ENCODE measurements at regions not wholly inside any gene's neighbourhood (a gene's known extent, or its start where the extent isn't known, plus 50 kb on each side); places are given as distances from the start of the nearest gene placed in this dataset.

DNA sequence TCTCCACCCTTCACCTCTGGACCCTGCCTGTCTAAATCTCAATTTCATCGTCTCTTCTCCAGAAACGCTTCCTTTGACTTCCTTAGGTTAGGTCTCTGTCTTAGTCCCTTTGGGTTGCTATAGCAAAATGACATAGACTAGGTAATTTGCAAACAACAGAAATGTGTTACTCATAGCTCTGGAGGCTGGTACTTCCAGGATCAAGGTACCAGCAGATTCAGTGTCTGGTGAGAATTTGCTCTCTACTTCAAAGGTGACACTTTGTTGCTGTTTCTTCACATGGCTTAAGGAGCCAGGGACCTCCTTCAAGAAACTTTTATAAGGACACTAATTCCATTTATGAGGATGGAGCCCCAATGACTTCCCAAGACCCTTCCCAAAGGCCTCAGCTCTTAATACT lies 145.1 kb upstream of the IMPG1 start:
- Histone ChIP-seq H4K8ac (ENCODE audit: extremely low read depth, insufficient read depth, low read length) (no peak overlapping the region), H2BK20ac (ENCODE audit: low read length) (no peak overlapping the region), H2AFZ (ENCODE audit: low read length) (no peak overlapping the region), H3K4ac (replicated peaks; ENCODE audit: insufficient read length, low read depth, low read length) (no peak overlapping the region), H3K18ac (ENCODE audit: extremely low read depth, low read length) (no peak overlapping the region), H3K9ac (replicated peaks in 1 of 4; ENCODE audit: extremely low read depth in 1 of 4, low read depth in 3 of 4, low read length in 3 of 4) (no peak overlapping the region), H3K4me2 (ENCODE audit: insufficient read depth in 1 of 2, low read depth in 2 of 2, low read length in 2 of 2) (no peak overlapping the region), H3K27ac (ENCODE audit: low read depth, low read length) (no peak overlapping the region), H2BK5ac (ENCODE audit: low read depth, low read length) (no peak overlapping the region), H3K23ac (ENCODE audit: insufficient read length) (no peak overlapping the region), H3K27me3 (replicated peaks in 1 of 4; ENCODE audit: control insufficient read depth in 3 of 4, extremely low read depth in 1 of 4, insufficient read depth in 3 of 4, low read length in 3 of 4) (no peaks in the 10 kb centered on the region), H3K79me2 (ENCODE audit: control insufficient read depth in 1 of 2, insufficient read depth in 2 of 2, low read length in 2 of 2) (no peaks in the 10 kb centered on the region), H3K4me1 (replicated peaks in 1 of 4; ENCODE audit: control insufficient read depth in 3 of 4, insufficient read depth in 4 of 4, low read length in 3 of 4) (no peaks in the 10 kb centered on the region), H3K9me3 (ENCODE audit: insufficient read depth in 2 of 2, low read depth in 1 of 2, low read length in 1 of 2) (no peaks in the 10 kb centered on the region), H2BK15ac (ENCODE audit: low read length) (no peak overlapping the region), H3K56ac (replicated peaks; ENCODE audit: insufficient read length, low read depth, low read length) (no peak overlapping the region), H3K79me1 (ENCODE audit: low read depth, low read length) (no peaks in the 10 kb centered on the region), H4K91ac (replicated peaks; ENCODE audit: insufficient read length, low read length) (no peak overlapping the region), H2BK12ac (ENCODE audit: low read depth, low read length) (no peak overlapping the region), H3K36me3 (ENCODE audit: control insufficient read depth in 2 of 4, insufficient read depth in 4 of 4, low read length in 3 of 4) (no peaks in the 10 kb centered on the region), H3K4me3 (ENCODE audit: extremely low read depth in 1 of 4, insufficient read depth in 2 of 4, low read depth in 3 of 4, low read length in 4 of 4) (no peak overlapping the region), H2BK120ac (replicated peaks; ENCODE audit: low read depth, low read length) (no peak overlapping the region), H3K23me2 (ENCODE audit: low read depth, low read length) (no peaks in the 10 kb centered on the region), H2AK5ac (ENCODE audit: low read depth, low read length) (no peak overlapping the region), H3K14ac (ENCODE audit: insufficient read length) (no peak overlapping the region), H4K5ac (ENCODE audit: insufficient read length, low read depth, low read length) (no peak overlapping the region), H4K20me1 (replicated peaks in 1 of 2; ENCODE audit: control insufficient read depth in 1 of 2, insufficient read depth in 2 of 2, low read length in 2 of 2) (no peaks in the 10 kb centered on the region)
- ChIA-PET CTCF (ENCODE audit: partially characterized antibody) (interaction anchor here (0.5 kb wide), 1 partner anchor 103 kb away, joined by 3 read pairs; no protein-coding TSS in a partner anchor), POLR2A (ENCODE audit: partially characterized antibody) (no interaction called here)
- no peak for FAIRE-seq
- DNase-seq (ENCODE audit: low read depth in 1 of 2, low spot score in 2 of 2) = no peak
- 95% methylated on average over 2 of the region's 2 CpGs; no CpG with 5 or more reads in 1 of the 2 experiments for WGBS, 2 experiments (ENCODE audit: extremely low coverage in 1 of 2, insufficient coverage in 1 of 2, insufficient read length in 1 of 2, insufficient replicate concordance in 2 of 2, low coverage in 1 of 2, low lambda C conversion rate in 2 of 2, missing lambda C conversion rate in 1 of 2)
- TF ChIP-seq RAD21 (IDR thresholded peaks at IDR 0.05 in 1 of 2, conservative IDR thresholded peaks at IDR 0.05 in 1 of 2; ENCODE audit: low read depth in 2 of 2, low read length in 2 of 2) = no peak
- TF ChIP-seq CTBP2 (IDR thresholded peaks at IDR 0.05; ENCODE audit: borderline replicate concordance, insufficient read depth, insufficient read length, low read length) = no peak
- no peak for TF ChIP-seq BACH1 (IDR thresholded peaks at IDR 0.05; ENCODE audit: low read length)
- no peak for TF ChIP-seq EZH2 (IDR thresholded peaks at IDR 0.05; ENCODE audit: low read depth, low read length, severe bottlenecking)
- TF ChIP-seq NANOG (IDR thresholded peaks at IDR 0.05; ENCODE audit: insufficient read depth, low read depth, low read length, poor library complexity, severe bottlenecking) = no peak
- TF ChIP-seq, protein P1, sequence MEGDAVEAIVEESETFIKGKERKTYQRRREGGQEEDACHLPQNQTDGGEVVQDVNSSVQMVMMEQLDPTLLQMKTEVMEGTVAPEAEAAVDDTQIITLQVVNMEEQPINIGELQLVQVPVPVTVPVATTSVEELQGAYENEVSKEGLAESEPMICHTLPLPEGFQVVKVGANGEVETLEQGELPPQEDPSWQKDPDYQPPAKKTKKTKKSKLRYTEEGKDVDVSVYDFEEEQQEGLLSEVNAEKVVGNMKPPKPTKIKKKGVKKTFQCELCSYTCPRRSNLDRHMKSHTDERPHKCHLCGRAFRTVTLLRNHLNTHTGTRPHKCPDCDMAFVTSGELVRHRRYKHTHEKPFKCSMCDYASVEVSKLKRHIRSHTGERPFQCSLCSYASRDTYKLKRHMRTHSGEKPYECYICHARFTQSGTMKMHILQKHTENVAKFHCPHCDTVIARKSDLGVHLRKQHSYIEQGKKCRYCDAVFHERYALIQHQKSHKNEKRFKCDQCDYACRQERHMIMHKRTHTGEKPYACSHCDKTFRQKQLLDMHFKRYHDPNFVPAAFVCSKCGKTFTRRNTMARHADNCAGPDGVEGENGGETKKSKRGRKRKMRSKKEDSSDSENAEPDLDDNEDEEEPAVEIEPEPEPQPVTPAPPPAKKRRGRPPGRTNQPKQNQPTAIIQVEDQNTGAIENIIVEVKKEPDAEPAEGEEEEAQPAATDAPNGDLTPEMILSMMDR (IDR thresholded peaks at IDR 0.05; ENCODE audit: control extremely low read depth in 1 of 3, insufficient read depth in 1 of 3, low read depth in 1 of 3, low read length in 3 of 3) = no peak
- TF ChIP-seq BRCA1 (IDR thresholded peaks at IDR 0.05; ENCODE audit: low read depth, low read length) = no peak
- TF ChIP-seq SIN3A (conservative IDR thresholded peaks at IDR 0.05 in 1 of 2, IDR thresholded peaks at IDR 0.05 in 1 of 2; ENCODE audit: low read depth in 1 of 2, low read length in 2 of 2) = no peak
- no peak for TF ChIP-seq ASH2L (IDR thresholded peaks at IDR 0.05; ENCODE audit: low read length)
